Parathyroid adenoma (tissue), 2 donors: ENCODE measurements at regions not wholly inside any gene's neighbourhood (a gene's known extent, or its start where the extent isn't known, plus 50 kb on each side); places are given as distances from the start of the nearest gene placed in this dataset.

Experiments used
- H2AFZ ChIP-seq: fragments of 300-600 bp; sonication (generic); one replicate; pipeline ENCODE4 v1.7.0; 2017; ENCODE audit warnings: antibody characterized with exemption, mild to moderate bottlenecking
- H3K27ac ChIP-seq: fragments of 300-600 bp; sonication (generic); one replicate; pipeline ENCODE4 v1.7.0; 2017
- H3K27me3 ChIP-seq: fragments of 300-600 bp; sonication (generic); one replicate; pipeline ENCODE4 v1.7.0; 2017; ENCODE audit warnings: low read length; ENCODE audit not compliant: control insufficient read depth, insufficient read depth
- H3K36me3 ChIP-seq: fragments of 300-600 bp; sonication (generic); one replicate; pipeline ENCODE4 v1.7.0; 2017; ENCODE audit warnings: low read length; ENCODE audit not compliant: control insufficient read depth, insufficient read depth
- H3K4me1 ChIP-seq: fragments of 300-600 bp; sonication (generic); one replicate; pipeline ENCODE4 v1.7.0; 2017; ENCODE audit warnings: control low read depth
- H3K4me2 ChIP-seq: fragments of 300-600 bp; sonication (generic); one replicate; pipeline ENCODE4 v1.7.0; 2017; ENCODE audit warnings: low read length
- H3K4me3 ChIP-seq: fragments of 300-600 bp; sonication (generic); one replicate; pipeline ENCODE4 v1.7.0; 2017; ENCODE audit warnings: low read depth, low read length
- H3K79me2 ChIP-seq: fragments of 300-600 bp; sonication (generic); one replicate; pipeline ENCODE4 v1.7.0; 2017; ENCODE audit warnings: control low read depth
- H3K9ac ChIP-seq: fragments of 300-600 bp; sonication (generic); one replicate; pipeline ENCODE4 v1.7.0; 2017; ENCODE audit warnings: mild to moderate bottlenecking
- H3K9me3 ChIP-seq: fragments of 300-600 bp; sonication (generic); one replicate; pipeline ENCODE4 v1.7.0; 2017; ENCODE audit warnings: low read length; ENCODE audit not compliant: control insufficient read depth
- TF ChIP-seq, protein P1 (sequence below): fragments of 300-600 bp; sonication (generic); IDR thresholded peaks from one replicate; pipeline ENCODE4 v1.7.0; 2017; ENCODE audit warnings: antibody characterized with exemption, mild to moderate bottlenecking
- donor health status: primary hyperparathyroidism.

DNA sequence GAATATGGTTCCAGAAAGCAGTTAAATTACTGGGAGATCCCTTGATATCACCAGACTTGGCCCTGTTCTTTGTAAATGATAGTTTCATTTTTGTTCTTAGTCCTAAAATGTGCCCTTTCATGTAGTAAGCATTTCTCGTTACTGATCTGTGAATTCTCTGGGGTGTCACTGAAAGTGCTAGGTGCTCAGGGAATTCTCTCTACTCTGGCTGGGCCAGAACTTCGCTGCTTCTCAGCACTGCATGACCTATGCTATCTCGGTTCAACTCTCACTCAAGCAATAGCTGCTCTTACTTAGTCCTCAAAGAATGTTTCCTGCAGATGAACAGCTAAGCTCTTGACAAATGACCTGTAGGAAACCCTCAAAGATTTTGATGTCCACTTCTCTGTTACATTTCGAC is 1144.3 kb downstream of the ADGRL3 start:
- Histone ChIP-seq H3K9me3 (no peaks in the 10 kb centered on the region), H3K9ac (no peak overlapping the region), H3K4me3 (no peak overlapping the region), H3K4me1 (no peaks in the 10 kb centered on the region), H3K27ac (no peak overlapping the region), H3K79me2 (no peaks in the 10 kb centered on the region), H3K27me3 (no peaks in the 10 kb centered on the region), H2AFZ (no peak overlapping the region), H3K36me3 (no peaks in the 10 kb centered on the region), H3K4me2 (no peak overlapping the region)
- TF ChIP-seq, protein P1, sequence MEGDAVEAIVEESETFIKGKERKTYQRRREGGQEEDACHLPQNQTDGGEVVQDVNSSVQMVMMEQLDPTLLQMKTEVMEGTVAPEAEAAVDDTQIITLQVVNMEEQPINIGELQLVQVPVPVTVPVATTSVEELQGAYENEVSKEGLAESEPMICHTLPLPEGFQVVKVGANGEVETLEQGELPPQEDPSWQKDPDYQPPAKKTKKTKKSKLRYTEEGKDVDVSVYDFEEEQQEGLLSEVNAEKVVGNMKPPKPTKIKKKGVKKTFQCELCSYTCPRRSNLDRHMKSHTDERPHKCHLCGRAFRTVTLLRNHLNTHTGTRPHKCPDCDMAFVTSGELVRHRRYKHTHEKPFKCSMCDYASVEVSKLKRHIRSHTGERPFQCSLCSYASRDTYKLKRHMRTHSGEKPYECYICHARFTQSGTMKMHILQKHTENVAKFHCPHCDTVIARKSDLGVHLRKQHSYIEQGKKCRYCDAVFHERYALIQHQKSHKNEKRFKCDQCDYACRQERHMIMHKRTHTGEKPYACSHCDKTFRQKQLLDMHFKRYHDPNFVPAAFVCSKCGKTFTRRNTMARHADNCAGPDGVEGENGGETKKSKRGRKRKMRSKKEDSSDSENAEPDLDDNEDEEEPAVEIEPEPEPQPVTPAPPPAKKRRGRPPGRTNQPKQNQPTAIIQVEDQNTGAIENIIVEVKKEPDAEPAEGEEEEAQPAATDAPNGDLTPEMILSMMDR, result no peak

DNA sequence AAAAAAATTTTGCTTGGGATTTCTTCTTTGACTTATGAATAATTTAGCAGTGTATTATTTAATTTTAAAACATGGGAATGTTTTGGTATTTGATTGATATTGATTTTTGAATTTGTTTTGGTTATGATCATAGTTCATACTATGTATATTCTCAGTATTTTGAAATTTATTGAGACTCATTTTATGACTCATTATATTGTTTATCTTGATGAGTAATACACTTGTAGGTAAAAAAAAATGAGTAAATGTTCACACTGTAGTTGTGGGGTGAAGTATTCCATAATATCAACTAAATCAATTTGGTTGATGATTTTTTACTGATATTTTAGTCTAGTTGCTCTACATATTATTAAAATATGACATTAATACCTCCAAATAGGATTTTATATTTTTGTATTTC is 1142.2 kb downstream of the ADGRL3 start:
- no peak overlapping the region for H3K9ac ChIP-seq
- no peaks in the 10 kb centered on the region for H3K36me3 ChIP-seq
- H3K4me2 ChIP-seq, result no peak overlapping the region
- no peaks in the 10 kb centered on the region for H3K27me3 ChIP-seq
- no peaks in the 10 kb centered on the region for H3K79me2 ChIP-seq
- TF ChIP-seq, protein P1, result no peak
- no peak overlapping the region for H2AFZ ChIP-seq
- H3K9me3 ChIP-seq, result no peaks in the 10 kb centered on the region
- no peak overlapping the region for H3K4me3 ChIP-seq
- H3K27ac ChIP-seq, result no peak overlapping the region
- H3K4me1 ChIP-seq, result no peaks in the 10 kb centered on the region

DNA sequence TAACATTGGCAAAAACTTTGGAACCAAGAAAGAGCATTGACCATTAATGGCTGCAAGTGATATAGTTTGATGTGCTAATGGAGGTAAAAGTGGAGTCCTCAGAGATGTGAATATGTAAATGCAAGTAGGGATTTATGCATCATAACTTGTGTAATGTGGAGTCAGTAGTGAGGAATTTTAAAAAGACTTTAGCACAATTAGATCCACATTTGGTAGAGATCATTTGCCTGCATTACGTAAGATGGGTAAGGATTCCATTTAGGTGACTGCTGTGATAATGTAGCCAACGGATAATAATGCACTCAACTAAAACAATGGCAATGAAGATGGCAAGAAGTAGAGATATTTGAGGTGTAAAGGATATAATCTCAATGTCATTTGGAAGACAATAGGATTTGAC is 1128.4 kb downstream of the ADGRL3 start:
- H3K27me3 ChIP-seq, result no peaks in the 10 kb centered on the region
- H3K36me3 ChIP-seq, result no peaks in the 10 kb centered on the region
- H3K27ac ChIP-seq, result no peak overlapping the region
- H3K4me2 ChIP-seq, result no peak overlapping the region
- no peak overlapping the region for H3K4me3 ChIP-seq
- H3K4me1 ChIP-seq, result no peaks in the 10 kb centered on the region
- no peak overlapping the region for H2AFZ ChIP-seq
- no peak overlapping the region for H3K9ac ChIP-seq
- TF ChIP-seq, protein P1, result no peak
- no peaks in the 10 kb centered on the region for H3K9me3 ChIP-seq
- H3K79me2 ChIP-seq, result no peaks in the 10 kb centered on the region

DNA sequence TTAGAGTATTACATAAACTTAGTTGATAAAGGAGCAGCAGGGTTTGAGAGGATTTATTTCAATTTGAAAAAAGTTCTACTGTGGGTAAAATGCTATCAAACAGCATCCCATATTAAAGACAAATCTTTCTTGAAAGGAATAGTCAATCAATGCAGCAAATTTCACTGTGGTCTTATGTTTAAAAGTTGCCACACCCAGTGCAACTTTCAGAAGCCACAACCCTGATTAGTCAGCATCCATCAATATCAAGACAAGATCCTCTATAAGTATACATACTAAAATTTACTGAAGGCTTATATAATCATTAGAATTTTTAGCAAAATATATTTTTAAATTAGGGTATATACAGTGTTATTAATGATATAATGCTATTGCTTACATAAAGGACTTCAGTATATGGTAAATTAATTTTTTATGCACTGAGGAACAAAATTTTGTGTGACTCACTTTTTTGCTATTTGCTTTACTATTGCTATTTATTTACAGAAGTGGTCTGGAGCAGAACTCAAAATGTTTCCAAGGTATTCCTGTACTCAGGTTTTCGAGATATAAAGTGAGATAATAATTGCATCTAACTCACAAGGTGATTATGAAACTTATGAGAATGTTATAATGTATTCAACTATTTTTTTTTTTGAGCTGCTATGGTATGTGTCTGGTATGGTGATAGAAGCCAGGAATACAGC is 1127.6 kb downstream of the ADGRL3 start:
- H3K4me1 ChIP-seq, result no peaks in the 10 kb centered on the region
- H3K79me2 ChIP-seq, result no peaks in the 10 kb centered on the region
- H2AFZ ChIP-seq, result no peak overlapping the region
- H3K4me2 ChIP-seq, result no peak overlapping the region
- no peaks in the 10 kb centered on the region for H3K36me3 ChIP-seq
- H3K4me3 ChIP-seq, result no peak overlapping the region
- H3K27me3 ChIP-seq, result no peaks in the 10 kb centered on the region
- H3K27ac ChIP-seq, result no peak overlapping the region
- no peak overlapping the region for H3K9ac ChIP-seq
- TF ChIP-seq, protein P1, result no peak
- no peaks in the 10 kb centered on the region for H3K9me3 ChIP-seq

DNA sequence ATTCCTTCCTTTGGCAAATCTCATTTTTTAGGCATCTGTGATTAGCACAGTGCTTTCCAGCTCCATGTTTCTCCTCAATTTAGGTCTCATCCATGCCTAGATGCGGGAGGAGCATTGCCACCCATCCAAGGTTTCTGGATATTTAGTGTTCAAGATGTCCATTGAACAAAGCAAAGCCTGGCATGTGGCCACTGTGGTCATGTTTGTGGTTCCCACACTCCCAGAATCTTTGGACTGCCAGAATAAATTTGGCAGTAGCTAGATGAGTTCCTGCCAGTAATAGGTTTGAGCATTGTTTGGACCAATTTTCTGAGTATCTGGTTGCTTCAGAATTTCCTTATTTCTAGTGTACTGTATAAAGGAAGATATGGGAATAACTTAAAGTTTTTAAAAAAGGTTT is 1124.1 kb downstream of the ADGRL3 start:
- Histone ChIP-seq H3K4me1 (no peaks in the 10 kb centered on the region), H2AFZ (no peak overlapping the region), H3K36me3 (no peaks in the 10 kb centered on the region), H3K27ac (no peak overlapping the region), H3K9ac (no peak overlapping the region), H3K9me3 (no peaks in the 10 kb centered on the region), H3K4me3 (no peak overlapping the region), H3K79me2 (no peaks in the 10 kb centered on the region), H3K27me3 (no peaks in the 10 kb centered on the region), H3K4me2 (no peak overlapping the region)
- TF ChIP-seq, protein P1, result no peak
